Keratinocyte (primary cell): ENCODE measurements at regions not wholly inside any gene's neighbourhood (a gene's known extent, or its start where the extent isn't known, plus 50 kb on each side); places are given as distances from the start of the nearest gene placed in this dataset.

Source experiments
- DNase-seq: peaks from one replicate; pipeline ENCODE4 v3.0.0-alpha.2; 2011; ENCODE audit warnings: low read depth, missing footprints, low spot score
- FAIRE-seq: peaks from 2 replicates; lab custom pipeline; 2011; peaks lifted over from hg19 to GRCh38; lab: Jason Lieb, UNC
- H2AFZ ChIP-seq: 2 replicates; pipeline ENCODE4 v1.6.0; 2012; ENCODE audit warnings: low read length, control low read depth, inconsistent platforms; ENCODE audit not compliant: control insufficient read depth
- H3K27ac ChIP-seq: 2 replicates; pipeline ENCODE4 v1.5.1; 2011; ENCODE audit warnings: low read length; ENCODE audit not compliant: control insufficient read depth, insufficient read depth
- H3K27me3 ChIP-seq: 3 replicates; pipeline ENCODE4 v1.6.0; 2011; ENCODE audit warnings: low read length; ENCODE audit not compliant: control insufficient read depth, insufficient read depth; ENCODE audit errors: extremely low read depth
- H3K36me3 ChIP-seq, 2 experiments: 2 replicates in 1 of 2; 3 replicates in 1 of 2; pipeline ENCODE4 v1.5.1; 2011; ENCODE audit warnings: low read length in 2 of 2, mild to moderate bottlenecking in 1 of 2; ENCODE audit not compliant: control insufficient read depth in 2 of 2, insufficient read depth in 2 of 2; ENCODE audit errors: extremely low read depth in 1 of 2
- H3K4me1 ChIP-seq: 3 replicates; pipeline ENCODE4 v1.5.1; 2011; ENCODE audit warnings: low read length; ENCODE audit not compliant: control insufficient read depth, insufficient read depth; ENCODE audit errors: extremely low read depth
- H3K4me2 ChIP-seq: 3 replicates; pipeline ENCODE4 v1.6.0; 2011; ENCODE audit warnings: low read depth, low read length; ENCODE audit not compliant: control insufficient read depth, insufficient read depth; ENCODE audit errors: extremely low read depth
- H3K4me3 ChIP-seq, 3 experiments: fragments of 200-600 bp in 1 of 3; sonication (generic) in 1 of 3; 2 replicates in 2 of 3; 3 replicates in 1 of 3; pipeline ENCODE4 v1.5.1; 2011 to 2016; ENCODE audit warnings: low read length in 3 of 3, mild to moderate bottlenecking in 3 of 3, control low read depth in 2 of 3, inconsistent platforms in 1 of 3, low read depth in 1 of 3, mixed read lengths in 1 of 3, mixed run types in 1 of 3, moderate library complexity in 1 of 3; ENCODE audit not compliant: control insufficient read depth in 2 of 3, insufficient read depth in 2 of 3; ENCODE audit errors: extremely low read depth in 1 of 3
- H3K79me2 ChIP-seq: 2 replicates; pipeline ENCODE4 v1.6.0; 2012; ENCODE audit warnings: low read length; ENCODE audit not compliant: control insufficient read depth, insufficient read depth
- H3K9ac ChIP-seq: 3 replicates; pipeline ENCODE4 v1.6.0; 2011; ENCODE audit warnings: low read length; ENCODE audit not compliant: control insufficient read depth, insufficient read depth; ENCODE audit errors: extremely low read depth
- H3K9me1 ChIP-seq: 3 replicates; pipeline ENCODE4 v1.6.0; 2011; ENCODE audit warnings: low read length; ENCODE audit not compliant: control insufficient read depth, insufficient read depth; ENCODE audit errors: extremely low read depth
- H3K9me3 ChIP-seq: 2 replicates; pipeline ENCODE4 v1.5.1; 2012; ENCODE audit warnings: low read depth, low read length; ENCODE audit not compliant: control insufficient read depth
- H4K20me1 ChIP-seq: 3 replicates; pipeline ENCODE4 v1.6.0; 2011; ENCODE audit warnings: low read length; ENCODE audit not compliant: control insufficient read depth, insufficient read depth; ENCODE audit errors: extremely low read depth
- EZH2 ChIP-seq: IDR thresholded peaks from one replicate; pipeline ENCODE4 v1.6.1; 2012; ENCODE audit warnings: inconsistent platforms, mild to moderate bottlenecking, low read length, moderate library complexity
- dilution Hi-C: fragments of 300-500 bp; cut with MboI; formaldehyde crosslinking; loops from one replicate; pipeline ENCODE4 v1.7.0; 2020; ENCODE audit warnings: low sequenced_read_pairs; ENCODE audit not compliant: extremely low pct_ligation_motif_present
- TF ChIP-seq, protein P1 (sequence below), 3 experiments: IDR thresholded peaks in 1 of 3; conservative IDR thresholded peaks in 1 of 3; optimal IDR thresholded peaks in 1 of 3; 2 replicates in 2 of 3; 3 replicates in 1 of 3; pipeline versions ENCODE3 to v1.5.1; 2011; ENCODE audit warnings: low read length in 3 of 3, mild to moderate bottlenecking in 3 of 3, moderate library complexity in 2 of 3, control low read depth in 1 of 3, inconsistent platforms in 1 of 3; ENCODE audit not compliant: insufficient read depth in 2 of 3; ENCODE audit errors: extremely low read depth in 1 of 3

DNA sequence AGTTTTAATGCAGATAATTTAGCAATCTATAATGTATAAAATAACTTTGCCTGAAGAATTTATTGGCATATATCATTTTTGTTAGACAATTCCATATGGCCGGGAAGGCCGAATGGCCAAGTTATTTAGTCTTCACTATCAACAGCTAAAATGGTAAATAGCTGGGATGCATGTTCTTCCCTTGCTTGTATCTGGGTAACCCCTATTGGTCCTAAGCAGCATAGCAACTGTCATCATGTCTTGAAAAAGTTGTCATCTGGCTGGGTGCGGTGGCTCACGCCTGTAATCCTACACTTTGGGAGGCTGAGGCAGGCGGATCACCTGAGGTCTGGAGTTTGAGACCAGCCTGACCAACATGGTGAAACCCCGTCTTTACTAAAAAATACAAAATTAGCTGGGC, 340.0 kb upstream of the DPYD start:
- no peak overlapping the region for H2AFZ ChIP-seq
- H3K79me2 ChIP-seq = no peaks in the 10 kb centered on the region
- no peaks in the 10 kb centered on the region for H3K36me3 ChIP-seq
- no peak overlapping the region for H3K4me2 ChIP-seq
- H3K9ac ChIP-seq = no peak overlapping the region
- no peak for DNase-seq
- no peaks in the 10 kb centered on the region for H4K20me1 ChIP-seq
- no peak overlapping the region for H3K27ac ChIP-seq
- no peaks in the 10 kb centered on the region for H3K9me1 ChIP-seq
- H3K27me3 ChIP-seq = no peaks in the 10 kb centered on the region
- no peak overlapping the region for H3K4me3 ChIP-seq
- no peaks in the 10 kb centered on the region for H3K9me3 ChIP-seq
- H3K4me1 ChIP-seq = peaks cover 5% of the 10 kb centered on the region
- no peak for FAIRE-seq
- no peak for TF ChIP-seq EZH2
- TF ChIP-seq, protein P1, sequence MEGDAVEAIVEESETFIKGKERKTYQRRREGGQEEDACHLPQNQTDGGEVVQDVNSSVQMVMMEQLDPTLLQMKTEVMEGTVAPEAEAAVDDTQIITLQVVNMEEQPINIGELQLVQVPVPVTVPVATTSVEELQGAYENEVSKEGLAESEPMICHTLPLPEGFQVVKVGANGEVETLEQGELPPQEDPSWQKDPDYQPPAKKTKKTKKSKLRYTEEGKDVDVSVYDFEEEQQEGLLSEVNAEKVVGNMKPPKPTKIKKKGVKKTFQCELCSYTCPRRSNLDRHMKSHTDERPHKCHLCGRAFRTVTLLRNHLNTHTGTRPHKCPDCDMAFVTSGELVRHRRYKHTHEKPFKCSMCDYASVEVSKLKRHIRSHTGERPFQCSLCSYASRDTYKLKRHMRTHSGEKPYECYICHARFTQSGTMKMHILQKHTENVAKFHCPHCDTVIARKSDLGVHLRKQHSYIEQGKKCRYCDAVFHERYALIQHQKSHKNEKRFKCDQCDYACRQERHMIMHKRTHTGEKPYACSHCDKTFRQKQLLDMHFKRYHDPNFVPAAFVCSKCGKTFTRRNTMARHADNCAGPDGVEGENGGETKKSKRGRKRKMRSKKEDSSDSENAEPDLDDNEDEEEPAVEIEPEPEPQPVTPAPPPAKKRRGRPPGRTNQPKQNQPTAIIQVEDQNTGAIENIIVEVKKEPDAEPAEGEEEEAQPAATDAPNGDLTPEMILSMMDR (optimal IDR thresholded peaks at IDR 0.05 in 1 of 3, IDR thresholded peaks at IDR 0.05 in 1 of 3, conservative IDR thresholded peaks at IDR 0.05 in 1 of 3; ENCODE audit: extremely low read depth in 1 of 3, insufficient read depth in 2 of 3, low read length in 3 of 3) = no peak
- dilution Hi-C loops = no loop called here

DNA sequence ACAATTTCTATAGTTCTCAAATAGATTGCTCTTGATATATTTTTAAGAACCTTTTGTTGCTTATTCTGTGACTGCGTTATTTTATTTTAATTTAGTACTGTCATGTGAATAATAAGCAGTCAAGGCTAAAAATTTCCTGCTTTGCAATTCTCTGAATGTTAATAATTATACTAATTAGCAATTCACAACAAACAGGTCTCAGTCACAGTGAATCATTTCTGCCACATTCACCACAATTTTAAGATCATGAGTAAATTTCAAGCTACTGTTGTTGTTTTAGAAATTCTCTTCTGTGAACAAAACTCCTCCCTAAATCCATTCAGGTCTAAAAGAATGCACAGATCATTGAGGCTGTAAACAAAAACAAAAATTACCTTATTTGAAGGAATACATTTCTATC, 339.6 kb upstream of the DPYD start:
- no peak for DNase-seq
- Histone ChIP-seq H3K9me3 (no peaks in the 10 kb centered on the region), H2AFZ (no peak overlapping the region), H3K4me1 (peaks cover 5% of the 10 kb centered on the region), H4K20me1 (no peaks in the 10 kb centered on the region), H3K9ac (no peak overlapping the region), H3K79me2 (no peaks in the 10 kb centered on the region), H3K27me3 (no peaks in the 10 kb centered on the region), H3K27ac (no peak overlapping the region), H3K4me3 (no peak overlapping the region), H3K9me1 (no peaks in the 10 kb centered on the region), H3K4me2 (no peak overlapping the region), H3K36me3 (no peaks in the 10 kb centered on the region)
- no peak for TF ChIP-seq EZH2
- TF ChIP-seq, protein P1 (optimal IDR thresholded peaks at IDR 0.05 in 1 of 3, IDR thresholded peaks at IDR 0.05 in 1 of 3, conservative IDR thresholded peaks at IDR 0.05 in 1 of 3; ENCODE audit: extremely low read depth in 1 of 3, insufficient read depth in 2 of 3, low read length in 3 of 3) = no peak
- dilution Hi-C loops = no loop called here
- FAIRE-seq = no peak
